ENCODE measurements at regions not wholly inside any gene's neighbourhood (a gene's known extent, or its start where the extent isn't known, plus 50 kb on each side); places are given as distances from the start of the nearest gene placed in this dataset.

GRCh38 chr15:47291767-47292166, 425.5 kb upstream of the SEMA6D start:
- no peak for DNase-seq

- no peak for DNase-seq
Observed at GRCh38 chr15:47292638-47293190, 424.6 kb upstream of the SEMA6D start.

GRCh38 chr15:47293466-47294162, 423.7 kb upstream of the SEMA6D start:
- DNase-seq: no peak

- DNase-seq: no peak
Observed at GRCh38 chr15:47294765-47295259, 422.5 kb upstream of the SEMA6D start.

GRCh38 chr15:47296881-47297280, 420.4 kb upstream of the SEMA6D start:
- no peak for DNase-seq

GRCh38 chr15:47299846-47300434, 417.4 kb upstream of the SEMA6D start:
- peak; percentile 28 for DNase-seq

- DNase-seq: no peak
Observed at GRCh38 chr15:47300596-47300995, 416.7 kb upstream of the SEMA6D start.

GRCh38 chr15:47301481-47301880, 415.8 kb upstream of the SEMA6D start:
- DNase-seq: no peak

GRCh38 chr15:47304656-47305055, 412.6 kb upstream of the SEMA6D start:
- DNase-seq: no peak

- DNase-seq: no peak
Observed at GRCh38 chr15:47312161-47312560, 405.1 kb upstream of the SEMA6D start.

GRCh38 chr15:47326410-47327333, 390.6 kb upstream of the SEMA6D start:
- no peak for DNase-seq

GRCh38 chr15:47331829-47332393, 385.4 kb upstream of the SEMA6D start:
- no peak for DNase-seq

GRCh38 chr15:47332481-47332880, 384.8 kb upstream of the SEMA6D start:
- no peak for DNase-seq

GRCh38 chr15:47333734-47334133, 383.6 kb upstream of the SEMA6D start:
- no peak for DNase-seq

GRCh38 chr15:47334805-47335535, 382.3 kb upstream of the SEMA6D start:
- no peak for DNase-seq

GRCh38 chr15:47337106-47337505, 380.2 kb upstream of the SEMA6D start:
- DNase-seq: no peak

GRCh38 chr15:47337836-47338235, 379.5 kb upstream of the SEMA6D start:
- no peak for DNase-seq

- DNase-seq: no peak
Observed at GRCh38 chr15:47338771-47339170, 378.5 kb upstream of the SEMA6D start.

GRCh38 chr15:47339800-47340570, 377.3 kb upstream of the SEMA6D start:
- no peak for DNase-seq

GRCh38 chr15:47340571-47340920, 376.8 kb upstream of the SEMA6D start:
- no peak for DNase-seq

GRCh38 chr15:47349179-47349578, 368.1 kb upstream of the SEMA6D start:
- no peak for DNase-seq
